Ectodermal cell (in vitro differentiated cells): ENCODE measurements at regions not wholly inside any gene's neighbourhood (a gene's known extent, or its start where the extent isn't known, plus 50 kb on each side); places are given as distances from the start of the nearest gene placed in this dataset.

Source experiments
- H3K27ac ChIP-seq: 2 replicates; pipeline ENCODE4 v1.7.0; 2013; ENCODE audit warnings: mild to moderate bottlenecking, low read depth, low read length; ENCODE audit not compliant: insufficient read depth, poor library complexity, severe bottlenecking
- H3K27me3 ChIP-seq: 2 replicates; pipeline ENCODE4 v1.7.0; 2013; ENCODE audit warnings: mild to moderate bottlenecking, low read length; ENCODE audit not compliant: insufficient read depth, control insufficient read depth, poor library complexity, severe bottlenecking
- H3K36me3 ChIP-seq: one replicate; pipeline ENCODE4 v1.7.0; 2013; ENCODE audit warnings: low read length; ENCODE audit not compliant: control insufficient read depth, insufficient read depth
- H3K4me1 ChIP-seq: one replicate; pipeline ENCODE4 v1.7.0; 2013; ENCODE audit warnings: low read length; ENCODE audit not compliant: control insufficient read depth, insufficient read depth
- H3K4me3 ChIP-seq: 2 replicates; pipeline ENCODE4 v1.7.0; 2013; ENCODE audit warnings: low read depth, low read length, control low read depth; ENCODE audit not compliant: insufficient read depth
- H3K9me3 ChIP-seq: 2 replicates; pipeline ENCODE4 v1.7.0; 2013; ENCODE audit warnings: mild to moderate bottlenecking, low read length, moderate library complexity; ENCODE audit not compliant: control insufficient read depth
- WGBS, 2 experiments: methylation state at CpG; one replicate each; pipeline ENCODE4 v1.1.7; 2013; ENCODE audit warnings: missing lambda C conversion rate in 2 of 2; 5-methylcytosine and 5-hydroxymethylcytosine counted together

DNA sequence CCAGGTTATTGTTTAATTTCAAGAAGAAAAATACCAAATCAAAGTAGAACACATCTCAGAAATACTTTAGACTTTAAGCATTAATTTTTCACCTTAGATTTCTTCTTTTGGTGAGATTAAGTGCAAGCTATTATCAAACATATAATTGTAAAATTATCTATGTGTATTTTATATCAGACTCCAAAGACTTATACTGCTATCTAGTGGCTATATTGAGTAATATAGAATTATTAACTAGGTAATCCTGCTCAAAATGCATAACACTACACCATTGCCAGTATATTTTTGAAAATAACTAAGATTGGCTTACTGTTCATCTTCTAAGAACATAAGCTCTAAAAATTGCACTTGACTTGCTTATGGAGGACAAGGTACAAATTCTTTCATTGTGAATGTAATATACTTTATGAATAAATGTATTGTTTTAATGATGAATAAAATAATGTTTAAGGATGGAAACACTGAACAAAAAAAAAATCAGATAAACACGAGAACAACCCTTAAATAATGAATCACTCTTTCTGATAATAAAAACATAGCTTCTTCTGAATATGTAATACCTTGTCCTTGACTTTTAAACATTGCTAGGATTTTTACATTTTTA lies 86.7 kb upstream of the GNAI1 start:
- WGBS, 2 experiments = 100% methylated on average over 1 of the region's 1 CpG; no CpG with 5 or more reads in 1 of the 2 experiments

DNA sequence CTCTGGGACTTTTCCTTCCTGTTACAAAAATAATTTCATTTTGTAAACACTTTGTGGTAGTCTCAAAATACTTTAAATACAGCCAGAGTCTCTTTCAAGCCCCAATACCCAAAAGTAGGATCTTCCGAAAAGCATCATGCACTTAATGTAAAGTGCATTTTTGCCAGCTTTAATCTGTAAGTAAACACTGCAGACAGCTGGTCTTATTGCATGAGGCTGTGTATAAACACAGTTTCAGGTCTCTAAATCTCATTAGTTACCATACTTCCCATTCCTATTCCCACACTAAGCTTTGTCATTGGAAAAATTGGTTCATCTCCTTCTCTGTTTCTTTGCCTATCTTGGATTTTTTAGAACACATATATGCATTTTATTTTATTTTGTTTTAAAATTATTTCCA lies 87.6 kb upstream of the GNAI1 start:
- 96 to 100% methylated on average over 1 of the region's 1 CpG for WGBS, 2 experiments
- Histone ChIP-seq H3K9me3 (no peaks in the 10 kb centered on the region), H3K4me1 (no peaks in the 10 kb centered on the region), H3K4me3 (no peak overlapping the region), H3K36me3 (no peaks in the 10 kb centered on the region), H3K27me3 (no peaks in the 10 kb centered on the region), H3K27ac (no peak overlapping the region)

More for the DNA sequence above, 86.7 kb upstream of the GNAI1 start:
- Histone ChIP-seq H3K9me3 (no peaks in the 10 kb centered on the region), H3K36me3 (no peaks in the 10 kb centered on the region), H3K4me3 (no peak overlapping the region), H3K27ac (no peak overlapping the region), H3K27me3 (no peaks in the 10 kb centered on the region), H3K4me1 (no peaks in the 10 kb centered on the region)

DNA sequence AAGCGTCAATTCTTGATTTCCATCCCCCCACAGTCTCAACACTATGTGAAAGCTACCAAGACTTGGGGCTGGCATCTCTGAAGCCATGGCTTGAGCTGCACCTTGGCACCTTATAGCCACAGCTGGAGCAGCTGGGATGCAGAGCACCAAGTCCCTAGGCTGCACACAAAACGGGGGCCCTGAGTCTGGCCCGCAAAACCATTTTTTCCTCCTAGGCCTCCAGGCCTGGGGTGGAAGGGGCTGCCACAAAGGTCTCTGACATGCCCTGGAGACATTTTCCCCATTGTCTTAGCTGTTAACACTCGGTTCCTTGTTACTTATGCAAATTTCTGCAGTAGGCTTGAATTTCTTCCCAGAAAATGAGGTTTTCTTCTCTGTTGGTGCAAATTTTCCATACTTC lies 89.8 kb upstream of the GNAI1 start:
- Histone ChIP-seq H3K36me3 (no peaks in the 10 kb centered on the region), H3K27me3 (no peaks in the 10 kb centered on the region), H3K27ac (no peak overlapping the region), H3K4me3 (no peak overlapping the region), H3K9me3 (no peaks in the 10 kb centered on the region), H3K4me1 (no peaks in the 10 kb centered on the region)
- WGBS, 2 experiments = 90 to 95% methylated on average over 4 of the region's 4 CpGs

DNA sequence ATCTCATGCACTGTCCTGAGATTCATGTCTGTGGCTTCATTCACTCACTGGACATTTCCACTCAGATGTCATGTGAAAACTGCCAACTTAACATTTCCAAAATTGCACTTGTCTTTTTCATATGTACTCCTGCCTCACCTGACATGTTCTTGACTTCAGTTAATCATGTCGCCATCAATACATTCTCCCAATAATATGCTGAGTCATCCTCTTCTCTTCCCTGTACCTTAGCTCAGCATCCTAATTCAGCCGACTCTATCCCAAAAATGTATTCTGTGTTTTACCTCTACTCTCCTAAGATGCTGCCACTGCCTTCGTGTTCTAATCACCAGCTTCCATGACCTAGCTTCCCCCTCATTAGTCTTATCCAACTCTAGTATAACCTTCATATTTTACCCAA lies 93.9 kb upstream of the GNAI1 start:
- 53 to 64% methylated on average over 3 of the region's 3 CpGs for WGBS, 2 experiments
- Histone ChIP-seq H3K4me3 (no peak overlapping the region), H3K36me3 (no peaks in the 10 kb centered on the region), H3K4me1 (no peaks in the 10 kb centered on the region), H3K27me3 (no peaks in the 10 kb centered on the region), H3K9me3 (no peaks in the 10 kb centered on the region), H3K27ac (no peak overlapping the region)

DNA sequence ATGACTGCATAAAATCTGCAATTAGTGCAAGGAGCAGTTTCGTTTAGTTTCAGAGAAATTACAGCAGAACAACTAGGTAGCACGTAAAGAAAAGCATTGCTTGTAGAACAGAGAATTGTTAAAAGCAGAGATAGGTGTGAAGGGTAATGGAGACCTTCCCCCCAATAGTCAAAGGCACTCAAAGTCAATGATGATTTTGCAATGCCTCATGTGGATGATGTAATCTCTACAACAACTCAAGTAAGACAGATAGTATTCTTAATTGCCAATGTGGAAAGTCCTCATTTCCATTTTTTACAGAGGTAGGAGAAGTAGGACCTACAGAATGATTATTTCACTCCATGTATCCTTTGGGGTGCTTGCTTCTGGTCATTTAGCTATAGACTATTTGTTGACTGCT lies 94.3 kb upstream of the GNAI1 start:
- H3K27ac ChIP-seq = no peak overlapping the region
- no peaks in the 10 kb centered on the region for H3K36me3 ChIP-seq
- H3K9me3 ChIP-seq = no peaks in the 10 kb centered on the region
- no peak overlapping the region for H3K4me3 ChIP-seq
- H3K4me1 ChIP-seq = no peaks in the 10 kb centered on the region
- H3K27me3 ChIP-seq = no peaks in the 10 kb centered on the region
- WGBS, 2 experiments = 89 to 92% methylated on average over 2 of the region's 2 CpGs

DNA sequence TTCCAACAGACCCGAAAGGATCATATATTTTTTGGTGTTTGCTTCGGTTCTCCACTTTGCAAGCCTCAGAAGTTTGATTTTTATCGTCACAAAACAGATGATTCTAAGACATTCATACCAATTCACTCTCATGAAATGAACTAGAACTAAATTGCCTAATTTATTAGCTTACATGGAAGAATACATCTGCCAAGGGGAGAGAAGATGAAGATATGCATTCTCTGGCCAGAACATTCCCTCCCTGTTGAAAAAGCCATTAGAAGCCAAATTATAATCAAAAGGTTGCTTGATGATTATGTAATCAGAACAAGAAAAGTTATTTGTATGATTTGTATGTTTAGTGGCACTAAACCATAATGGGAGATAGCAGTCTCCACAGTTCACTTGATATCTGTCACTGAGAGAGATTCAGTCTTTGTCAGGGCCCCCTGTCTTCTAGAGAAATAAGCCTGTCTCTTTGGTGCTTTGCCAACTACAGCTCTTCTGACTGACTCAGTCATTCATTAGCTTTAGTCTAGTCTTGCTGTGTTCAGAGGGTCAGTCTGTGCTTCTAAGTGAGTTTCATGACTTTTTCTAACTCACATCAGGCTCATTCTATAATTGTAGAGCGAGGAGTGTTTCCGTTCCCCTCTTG lies 95.3 kb upstream of the GNAI1 start:
- Histone ChIP-seq H3K9me3 (no peaks in the 10 kb centered on the region), H3K27ac (no peak overlapping the region), H3K27me3 (no peaks in the 10 kb centered on the region), H3K4me3 (no peak overlapping the region), H3K36me3 (no peaks in the 10 kb centered on the region), H3K4me1 (no peaks in the 10 kb centered on the region)
- WGBS, 2 experiments = 88 to 97% methylated on average over 4 to 5 of the region's 5 CpGs

DNA sequence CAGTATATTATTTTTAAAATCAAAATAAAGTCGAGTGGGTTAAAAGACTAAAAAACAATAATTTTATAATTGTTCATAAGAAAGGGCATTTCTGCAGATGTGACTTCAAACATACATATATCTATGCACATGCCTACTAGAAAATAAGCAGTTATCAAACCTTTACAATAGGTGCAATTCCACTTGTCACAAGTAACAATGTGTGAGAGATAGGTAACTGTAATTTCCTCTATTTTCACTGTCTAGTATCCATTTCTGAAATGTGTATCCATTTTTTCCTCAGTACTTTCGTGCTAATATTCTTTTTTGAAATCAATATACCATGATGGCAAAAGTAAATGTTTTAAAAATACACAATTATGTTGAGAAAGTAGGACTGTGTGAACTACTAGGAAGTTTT lies 96.9 kb upstream of the GNAI1 start:
- Histone ChIP-seq H3K36me3 (no peaks in the 10 kb centered on the region), H3K4me3 (no peak overlapping the region), H3K9me3 (no peaks in the 10 kb centered on the region), H3K4me1 (no peaks in the 10 kb centered on the region), H3K27ac (no peak overlapping the region), H3K27me3 (no peaks in the 10 kb centered on the region)
- no CpG with 5 or more reads among the region's 2 CpGs for WGBS, 2 experiments

DNA sequence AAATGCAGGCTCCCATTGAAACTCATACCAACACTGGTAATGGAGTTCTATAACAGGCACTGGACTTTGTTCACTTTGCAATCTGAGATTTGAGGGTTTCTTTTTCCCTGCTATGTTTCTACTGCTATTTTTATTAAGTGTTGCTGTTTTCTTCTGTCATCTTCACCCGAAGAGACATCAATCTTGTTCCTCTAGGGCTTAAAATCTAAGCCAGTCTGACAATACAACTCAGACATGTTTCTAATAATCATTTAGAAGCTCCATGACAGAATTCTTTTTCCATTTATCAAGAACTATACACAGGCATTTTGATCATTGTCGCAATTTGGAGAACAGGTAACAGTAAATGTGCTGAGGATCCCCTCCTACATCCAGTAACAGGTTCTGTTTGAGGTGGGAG lies 98.5 kb upstream of the GNAI1 start:
- no peaks in the 10 kb centered on the region for H3K27me3 ChIP-seq
- no peak overlapping the region for H3K27ac ChIP-seq
- H3K4me1 ChIP-seq = no peaks in the 10 kb centered on the region
- no peaks in the 10 kb centered on the region for H3K9me3 ChIP-seq
- H3K4me3 ChIP-seq = no peak overlapping the region
- 76 to 87% methylated on average over 2 of the region's 2 CpGs for WGBS, 2 experiments
- H3K36me3 ChIP-seq = no peaks in the 10 kb centered on the region

DNA sequence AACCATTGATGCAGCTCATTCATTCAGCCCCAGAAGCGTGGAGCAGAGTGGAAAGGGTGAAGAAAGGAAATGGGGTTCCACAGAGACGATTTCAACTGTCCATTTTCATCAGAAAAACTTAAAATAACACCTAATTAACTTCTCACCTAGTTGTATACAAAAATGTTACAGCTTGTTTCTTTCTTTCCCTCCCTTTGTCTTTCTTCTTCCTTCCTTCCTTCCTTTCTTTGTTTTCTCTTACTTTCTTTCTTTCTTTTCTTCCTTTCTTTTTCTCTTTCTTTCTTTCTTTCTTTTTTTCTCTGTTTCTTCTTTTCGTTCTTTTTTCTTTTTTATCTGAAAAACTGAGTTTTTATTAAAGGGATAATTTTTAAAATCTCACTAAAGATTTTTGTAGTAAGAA lies 105.9 kb upstream of the GNAI1 start:
- Histone ChIP-seq H3K9me3 (no peaks in the 10 kb centered on the region), H3K36me3 (no peaks in the 10 kb centered on the region), H3K27me3 (no peaks in the 10 kb centered on the region), H3K27ac (no peak overlapping the region), H3K4me1 (no peaks in the 10 kb centered on the region), H3K4me3 (no peak overlapping the region)
- 82 to 84% methylated on average over 2 of the region's 3 CpGs for WGBS, 2 experiments

DNA sequence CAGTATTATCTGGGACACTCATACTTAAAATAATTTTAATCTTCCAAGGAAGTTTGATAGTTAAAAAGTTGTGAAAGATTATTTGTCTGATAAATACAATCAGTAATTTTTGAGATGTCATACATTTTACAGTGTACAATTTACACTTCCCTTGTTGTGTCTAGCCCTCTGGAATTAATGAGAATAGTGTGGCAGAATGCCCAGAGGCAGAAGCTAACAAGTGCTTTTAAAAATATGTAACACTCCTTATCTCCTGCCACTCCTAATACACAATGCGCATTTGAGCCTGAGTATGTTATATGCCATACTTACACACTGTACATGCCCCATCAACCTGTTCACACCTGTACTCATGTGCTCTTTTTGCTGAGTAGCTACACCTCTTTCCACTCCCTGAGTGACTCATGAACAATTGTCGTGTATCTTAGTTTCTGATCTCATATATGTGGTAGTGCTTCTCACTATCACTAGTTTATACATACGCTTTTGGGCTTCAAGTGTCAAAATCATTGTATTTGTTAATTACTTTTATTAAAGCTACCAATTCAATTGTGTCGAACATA lies 106.9 kb upstream of the GNAI1 start:
- H3K9me3 ChIP-seq = no peaks in the 10 kb centered on the region
- H3K4me3 ChIP-seq = no peak overlapping the region
- WGBS, 2 experiments = 90 to 99% methylated on average over 1 to 4 of the region's 4 CpGs

More for the DNA sequence above, 106.9 kb upstream of the GNAI1 start:
- Histone ChIP-seq H3K27ac (no peak overlapping the region), H3K36me3 (no peaks in the 10 kb centered on the region), H3K27me3 (no peaks in the 10 kb centered on the region), H3K4me1 (no peaks in the 10 kb centered on the region)
